D721Med (cell line): ENCODE measurements at regions not wholly inside any gene's neighbourhood (a gene's known extent, or its start where the extent isn't known, plus 50 kb on each side); places are given as distances from the start of the nearest gene placed in this dataset.

Experiments
- DNase-seq: peaks from one replicate; pipeline ENCODE4 v3.0.0; 2011; ENCODE audit warnings: low spot score; ENCODE audit not compliant: insufficient read length
- FAIRE-seq: peaks from 2 replicates; lab custom pipeline; 2011; peaks lifted over from hg19 to GRCh38; lab: Jason Lieb, UNC
- CTCF ChIP-seq: IDR thresholded peaks from 2 replicates; pipeline ENCODE4 v1.5.1; 2012; ENCODE audit warnings: mild to moderate bottlenecking, control low read depth; ENCODE audit not compliant: insufficient read depth; ENCODE audit errors: missing control alignments

GRCh38 chr15:59821286-59821685, 132.2 kb upstream of the BNIP2 start:
- TF ChIP-seq CTCF, result no peak
- no peak for FAIRE-seq
- DNase-seq, result no peak

- DNase-seq, result no peak
- TF ChIP-seq CTCF, result no peak
- FAIRE-seq, result no peak
Observed at GRCh38 chr15:59819092-59819491, 130.0 kb upstream of the BNIP2 start.

GRCh38 chr15:59818336-59818735, 129.2 kb upstream of the BNIP2 start:
- FAIRE-seq (no peak), DNase-seq (no peak)
- no peak for TF ChIP-seq CTCF

- TF ChIP-seq CTCF, result no peak
- DNase-seq (no peak), FAIRE-seq (no peak)
Observed at GRCh38 chr15:59817834-59818233, 128.7 kb upstream of the BNIP2 start.

- FAIRE-seq, result no peak
- no peak for TF ChIP-seq CTCF
- DNase-seq, result no peak
Observed at GRCh38 chr15:59817053-59817452, 127.9 kb upstream of the BNIP2 start.

- TF ChIP-seq CTCF, result no peak
- no peak for FAIRE-seq
- DNase-seq, result no peak
Observed at GRCh38 chr15:59814409-59814808, 125.3 kb upstream of the BNIP2 start.

- TF ChIP-seq CTCF, result no peak
- no peak for DNase-seq
- no peak for FAIRE-seq
Observed at GRCh38 chr15:59812889-59813288, 123.8 kb upstream of the BNIP2 start.
